ENCODE measurements at regions not wholly inside any gene's neighbourhood (a gene's known extent, or its start where the extent isn't known, plus 50 kb on each side); places are given as distances from the start of the nearest gene placed in this dataset.

- no peak for DNase-seq (ENCODE audit: low read depth, low spot score)
- Histone ChIP-seq H3K27me3 (ENCODE audit: control insufficient read depth, extremely low read depth, insufficient read depth, low read length) (no peaks in the 10 kb centered on the region), H3K27ac (ENCODE audit: control insufficient read depth, insufficient read depth, low read length) (no peak overlapping the region), H3K36me3 (ENCODE audit: control insufficient read depth in 2 of 2, extremely low read depth in 1 of 2, insufficient read depth in 2 of 2, low read length in 2 of 2) (no peaks in the 10 kb centered on the region), H3K79me2 (ENCODE audit: control insufficient read depth, insufficient read depth, low read length) (no peaks in the 10 kb centered on the region), H3K9ac (ENCODE audit: control insufficient read depth, extremely low read depth, insufficient read depth, low read length) (no peak overlapping the region), H3K4me3 (ENCODE audit: control insufficient read depth in 2 of 3, extremely low read depth in 1 of 3, insufficient read depth in 2 of 3, low read depth in 1 of 3, low read length in 3 of 3) (no peak overlapping the region), H3K4me1 (ENCODE audit: control insufficient read depth, extremely low read depth, insufficient read depth, low read length) (no peaks in the 10 kb centered on the region), H3K4me2 (ENCODE audit: control insufficient read depth, extremely low read depth, insufficient read depth, low read depth, low read length) (no peak overlapping the region), H4K20me1 (ENCODE audit: control insufficient read depth, extremely low read depth, insufficient read depth, low read length) (no peaks in the 10 kb centered on the region), H3K9me1 (ENCODE audit: control insufficient read depth, extremely low read depth, insufficient read depth, low read length) (no peaks in the 10 kb centered on the region), H3K9me3 (ENCODE audit: control insufficient read depth, low read depth, low read length) (no peaks in the 10 kb centered on the region), H2AFZ (ENCODE audit: control insufficient read depth, low read length) (no peak overlapping the region)
- no peak for TF ChIP-seq CTCF (optimal IDR thresholded peaks at IDR 0.05 in 1 of 3, IDR thresholded peaks at IDR 0.05 in 1 of 3, conservative IDR thresholded peaks at IDR 0.05 in 1 of 3; ENCODE audit: extremely low read depth in 1 of 3, insufficient read depth in 2 of 3, low read length in 3 of 3)
- TF ChIP-seq EZH2 (IDR thresholded peaks at IDR 0.05; ENCODE audit: low read length): no peak
- dilution Hi-C loops (cut with MboI; ENCODE audit: extremely low pct_ligation_motif_present, low sequenced_read_pairs): no loop called here
- no peak for FAIRE-seq
These were observed 163.8 kb downstream of the CHRM3 start for GRCh38 chr1:239550178-239550577.

GRCh38 chr1:239555350-239555749, 169.0 kb downstream of the CHRM3 start:
- Histone ChIP-seq H3K4me3 (ENCODE audit: control insufficient read depth in 2 of 3, extremely low read depth in 1 of 3, insufficient read depth in 2 of 3, low read depth in 1 of 3, low read length in 3 of 3) (no peak overlapping the region), H4K20me1 (ENCODE audit: control insufficient read depth, extremely low read depth, insufficient read depth, low read length) (no peaks in the 10 kb centered on the region), H3K9ac (ENCODE audit: control insufficient read depth, extremely low read depth, insufficient read depth, low read length) (no peak overlapping the region), H3K27me3 (ENCODE audit: control insufficient read depth, extremely low read depth, insufficient read depth, low read length) (no peaks in the 10 kb centered on the region), H3K4me1 (ENCODE audit: control insufficient read depth, extremely low read depth, insufficient read depth, low read length) (no peaks in the 10 kb centered on the region), H3K9me1 (ENCODE audit: control insufficient read depth, extremely low read depth, insufficient read depth, low read length) (no peaks in the 10 kb centered on the region), H3K9me3 (ENCODE audit: control insufficient read depth, low read depth, low read length) (no peaks in the 10 kb centered on the region), H3K36me3 (ENCODE audit: control insufficient read depth in 2 of 2, extremely low read depth in 1 of 2, insufficient read depth in 2 of 2, low read length in 2 of 2) (no peaks in the 10 kb centered on the region), H2AFZ (ENCODE audit: control insufficient read depth, low read length) (no peak overlapping the region), H3K4me2 (ENCODE audit: control insufficient read depth, extremely low read depth, insufficient read depth, low read depth, low read length) (no peak overlapping the region), H3K27ac (ENCODE audit: control insufficient read depth, insufficient read depth, low read length) (no peak overlapping the region), H3K79me2 (ENCODE audit: control insufficient read depth, insufficient read depth, low read length) (no peaks in the 10 kb centered on the region)
- TF ChIP-seq CTCF (optimal IDR thresholded peaks at IDR 0.05 in 1 of 3, IDR thresholded peaks at IDR 0.05 in 1 of 3, conservative IDR thresholded peaks at IDR 0.05 in 1 of 3; ENCODE audit: extremely low read depth in 1 of 3, insufficient read depth in 2 of 3, low read length in 3 of 3) (no peak), EZH2 (IDR thresholded peaks at IDR 0.05; ENCODE audit: low read length) (no peak)
- FAIRE-seq: no peak
- dilution Hi-C loops (cut with MboI; ENCODE audit: extremely low pct_ligation_motif_present, low sequenced_read_pairs): no loop called here
- DNase-seq (ENCODE audit: low read depth, low spot score): no peak

Measured in keratinocyte (primary cell).